Endothelial cell of umbilical vein (primary cell): ENCODE measurements at regions not wholly inside any gene's neighbourhood (a gene's known extent, or its start where the extent isn't known, plus 50 kb on each side); places are given as distances from the start of the nearest gene placed in this dataset.

Experiments used
- BruUV-seq: library from RNA; stranded (reverse); fragments of 400-500 nt; replicated peaks from 2 replicates; lab custom pipeline; 2021; lab: Mats Ljungman, UMichigan
- CTCF ChIA-PET: fragments of 300-600, 350-600 bp; sonication (Branson Sonifier 250); formaldehyde crosslinking; loops from one replicate; lab custom pipeline; 2021; ENCODE audit warnings: antibody characterized with exemption, inconsistent platforms; lab: Charles Lee
- POLR2A ChIA-PET: fragments of 300-600, 350-600 bp; sonication (Branson Sonifier 250); formaldehyde crosslinking; loops from one replicate; lab custom pipeline; 2021; ENCODE audit warnings: antibody characterized with exemption, inconsistent platforms; lab: Charles Lee
- DNase-seq: peaks from one replicate; pipeline ENCODE4 v3.0.0-alpha.2; 2011; ENCODE audit warnings: low read depth, low spot score
- FAIRE-seq: peaks from 2 replicates; lab custom pipeline; 2011; peaks lifted over from hg19 to GRCh38; lab: Jason Lieb, UNC
- H2AFZ ChIP-seq: 2 replicates; pipeline ENCODE4 v1.6.0; 2012; ENCODE audit warnings: low read depth, low read length, control low read depth, inconsistent platforms
- H3K27ac ChIP-seq: 2 replicates; pipeline ENCODE4 v1.5.1; 2011; ENCODE audit warnings: low read depth, mild to moderate bottlenecking, control low read depth, low read length, moderate library complexity; ENCODE audit not compliant: insufficient read depth
- H3K27me3 ChIP-seq, 2 experiments: 2 replicates each; pipeline versions ENCODE4 v1.6.0 to v1.6.1; 2011; ENCODE audit warnings: low read length in 2 of 2, mixed read lengths in 1 of 2; ENCODE audit not compliant: control insufficient read depth in 2 of 2, insufficient read depth in 2 of 2
- H3K36me3 ChIP-seq, 2 experiments: 2 replicates in 1 of 2; 3 replicates in 1 of 2; pipeline ENCODE4 v1.5.1; 2011; ENCODE audit warnings: low read length in 2 of 2, mild to moderate bottlenecking in 1 of 2, moderate library complexity in 1 of 2; ENCODE audit not compliant: control insufficient read depth in 2 of 2, insufficient read depth in 2 of 2; ENCODE audit errors: extremely low read depth in 1 of 2
- H3K4me1 ChIP-seq: 3 replicates; pipeline ENCODE4 v1.5.1; 2011; ENCODE audit warnings: mild to moderate bottlenecking, low read length; ENCODE audit not compliant: control insufficient read depth, insufficient read depth; ENCODE audit errors: extremely low read depth
- H3K4me2 ChIP-seq: 2 replicates; pipeline ENCODE4 v1.6.1; 2011; ENCODE audit warnings: low read length, control low read depth, mixed read lengths; ENCODE audit not compliant: insufficient read depth
- H3K4me3 ChIP-seq, 3 experiments: fragments of 200-600 bp in 1 of 3; sonication (generic), shearing (Covaris generic) in 1 of 3; replicated peaks in 1 of 3; 2 replicates each; pipeline ENCODE4 v1.5.1; 2011 to 2016; ENCODE audit warnings: control low read depth in 3 of 3, low read length in 3 of 3, mild to moderate bottlenecking in 2 of 3, inconsistent platforms in 1 of 3, low read depth in 1 of 3, moderate library complexity in 1 of 3; ENCODE audit not compliant: insufficient read depth in 1 of 3
- H3K79me2 ChIP-seq: 2 replicates; pipeline ENCODE4 v1.6.0; 2012; ENCODE audit warnings: low read length, inconsistent platforms; ENCODE audit not compliant: control insufficient read depth, insufficient read depth
- H3K9ac ChIP-seq: replicated peaks from 2 replicates; pipeline ENCODE3; 2011; ENCODE audit warnings: low read length, control low read depth; ENCODE audit not compliant: insufficient read depth; ENCODE audit errors: extremely low read depth
- H3K9me1 ChIP-seq: replicated peaks from 3 replicates; pipeline ENCODE4 v1.6.0; 2011; ENCODE audit warnings: mild to moderate bottlenecking, low read length; ENCODE audit not compliant: control insufficient read depth, insufficient read depth; ENCODE audit errors: extremely low read depth
- H3K9me3 ChIP-seq: replicated peaks from 2 replicates; pipeline ENCODE4 v1.5.1; 2012; ENCODE audit warnings: low read length, inconsistent platforms; ENCODE audit not compliant: control insufficient read depth, insufficient read depth
- H4K20me1 ChIP-seq: replicated peaks from 2 replicates; pipeline ENCODE3; 2011; ENCODE audit warnings: mild to moderate bottlenecking, low read length; ENCODE audit not compliant: control insufficient read depth, insufficient read depth; ENCODE audit errors: extremely low read depth
- EZH2 ChIP-seq: IDR thresholded peaks from 2 replicates; pipeline ENCODE4 v1.6.1; 2012; ENCODE audit warnings: borderline replicate concordance, low read depth, mild to moderate bottlenecking, moderate library complexity, low read length, inconsistent platforms; ENCODE audit not compliant: severe bottlenecking
- FOS ChIP-seq: IDR thresholded peaks from 2 replicates; pipeline ENCODE4 v1.6.1; 2011; ENCODE audit warnings: mild to moderate bottlenecking, low read length, moderate library complexity, borderline replicate concordance; ENCODE audit not compliant: insufficient read depth
- GATA2 ChIP-seq: IDR thresholded peaks from 2 replicates; pipeline ENCODE4 v1.7.0; 2011; ENCODE audit warnings: low read depth, mild to moderate bottlenecking, moderate library complexity, mixed read lengths, low read length; ENCODE audit not compliant: insufficient read length, insufficient read depth
- JUN ChIP-seq: IDR thresholded peaks from 2 replicates; pipeline ENCODE4 v1.6.1; 2011; ENCODE audit warnings: borderline replicate concordance, low read depth; ENCODE audit not compliant: insufficient read length, insufficient read depth
- MYC ChIP-seq: IDR thresholded peaks from one replicate; pipeline ENCODE4 v1.6.1; 2011; ENCODE audit warnings: mild to moderate bottlenecking, low read depth, low read length
- POLR2A ChIP-seq: IDR thresholded peaks from 2 replicates; pipeline ENCODE4 v1.6.1; 2012; ENCODE audit warnings: low read depth, mild to moderate bottlenecking, control low read depth, low read length
- POLR2AphosphoS5 ChIP-seq: IDR thresholded peaks from 2 replicates; pipeline ENCODE4 v1.6.1; 2012; ENCODE audit warnings: low read depth, mild to moderate bottlenecking, control low read depth, low read length, moderate library complexity; ENCODE audit not compliant: insufficient read depth
- dilution Hi-C: fragments of 300-500 bp; cut with MboI; formaldehyde crosslinking; loops from one replicate; pipeline ENCODE4 v1.15.0; 2019; ENCODE audit warnings: low sequenced_read_pairs; ENCODE audit not compliant: extremely low pct_ligation_motif_present
- intact Hi-C: fragments of 100-400 bp; cut with micrococcal nuclease; formaldehyde crosslinking; loops from one replicate; pipeline ENCODE4 v1.10.0; 2022
- TF ChIP-seq, protein P1 (sequence below), 2 donors: IDR thresholded peaks; 1 replicate in 1 of 2; 2 replicates in 1 of 2; pipeline ENCODE4 v1.5.1; 2011; ENCODE audit warnings: low read length in 2 of 2, mild to moderate bottlenecking in 2 of 2, moderate library complexity in 2 of 2, control low read depth in 1 of 2, inconsistent platforms in 1 of 2, low read depth in 1 of 2; ENCODE audit not compliant: insufficient read depth in 1 of 2; ENCODE audit errors: extremely low read depth in 1 of 2
- TF ChIP-seq, protein P2 (sequence below): IDR thresholded peaks from 2 replicates; pipeline ENCODE4 v1.6.1; 2011; ENCODE audit not compliant: insufficient read depth, insufficient read length

DNA sequence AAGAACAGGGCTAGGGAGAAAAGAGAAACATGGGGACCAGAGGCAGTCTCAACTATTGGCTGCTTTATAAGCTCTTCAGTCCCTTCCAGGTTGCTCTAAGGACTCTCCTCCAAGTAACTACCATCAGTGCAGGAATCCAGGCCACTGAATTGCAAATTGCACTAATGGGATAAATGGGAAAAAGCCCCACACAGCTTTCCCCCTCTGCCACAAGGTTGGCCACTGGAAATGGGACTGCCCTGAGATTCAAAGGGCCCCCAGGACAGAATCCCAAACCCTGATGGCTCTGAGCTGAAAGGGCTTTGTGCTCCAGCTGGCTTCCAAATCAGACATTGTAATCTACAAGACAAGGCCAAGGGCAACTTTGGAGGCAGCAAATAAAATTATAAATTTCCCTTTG is 633.2 kb downstream of the ACTR3B start:
- Histone ChIP-seq H3K27me3 (no peaks in the 10 kb centered on the region), H2AFZ (no peak overlapping the region), H3K9me1 (no peaks in the 10 kb centered on the region), H3K4me1 (no peaks in the 10 kb centered on the region), H3K9me3 (peaks cover 10% of the 10 kb centered on the region), H3K27ac (no peak overlapping the region), H4K20me1 (no peaks in the 10 kb centered on the region), H3K4me3 (no peak overlapping the region), H3K36me3 (no peaks in the 10 kb centered on the region), H3K9ac (no peak overlapping the region), H3K4me2 (no peak overlapping the region), H3K79me2 (no peaks in the 10 kb centered on the region)
- FAIRE-seq (no peak), DNase-seq (no peak)
- BruUV-seq: no TSS peak
- intact Hi-C loops (no loop called here), dilution Hi-C loops (no loop called here)
- POLR2A ChIA-PET: no interaction called here
- no peak for TF ChIP-seq FOS
- TF ChIP-seq EZH2: no peak
- TF ChIP-seq POLR2A: no peak
- CTCF ChIA-PET: no interaction called here

DNA sequence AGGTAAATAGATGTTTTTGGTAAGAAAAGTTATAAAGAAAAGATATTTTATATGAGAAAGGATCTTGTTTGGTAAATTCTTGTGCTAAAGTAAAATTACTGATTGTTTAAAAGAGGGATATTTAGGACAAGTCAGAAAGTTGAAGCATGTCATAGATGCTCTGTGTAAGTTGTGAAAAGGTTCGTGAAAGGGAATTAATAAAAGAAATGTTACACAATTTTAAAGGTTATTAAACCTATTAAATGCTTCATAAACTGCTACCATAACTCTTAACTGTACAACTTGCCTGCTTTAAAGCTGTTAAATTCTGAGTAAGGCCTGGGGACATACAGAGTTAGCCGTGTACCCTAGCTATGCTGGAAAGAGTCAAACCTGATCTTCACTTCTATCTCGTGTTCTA is 634.1 kb downstream of the ACTR3B start:
- no peak overlapping the region for H2AFZ ChIP-seq
- no peaks in the 10 kb centered on the region for H3K9me1 ChIP-seq
- no peak overlapping the region for H3K27ac ChIP-seq
- no peak overlapping the region for H3K9ac ChIP-seq
- ChIA-PET POLR2A (no interaction called here), CTCF (no interaction called here)
- H3K79me2 ChIP-seq: no peaks in the 10 kb centered on the region
- BruUV-seq: no TSS peak
- no peak overlapping the region for H3K4me2 ChIP-seq
- FAIRE-seq (no peak), DNase-seq (no peak)
- no peaks in the 10 kb centered on the region for H4K20me1 ChIP-seq
- no peaks in the 10 kb centered on the region for H3K27me3 ChIP-seq
- peaks cover 8% of the 10 kb centered on the region for H3K9me3 ChIP-seq
- no peak for TF ChIP-seq MYC
- TF ChIP-seq POLR2A: no peak
- TF ChIP-seq JUN: no peak
- TF ChIP-seq, protein P1, sequence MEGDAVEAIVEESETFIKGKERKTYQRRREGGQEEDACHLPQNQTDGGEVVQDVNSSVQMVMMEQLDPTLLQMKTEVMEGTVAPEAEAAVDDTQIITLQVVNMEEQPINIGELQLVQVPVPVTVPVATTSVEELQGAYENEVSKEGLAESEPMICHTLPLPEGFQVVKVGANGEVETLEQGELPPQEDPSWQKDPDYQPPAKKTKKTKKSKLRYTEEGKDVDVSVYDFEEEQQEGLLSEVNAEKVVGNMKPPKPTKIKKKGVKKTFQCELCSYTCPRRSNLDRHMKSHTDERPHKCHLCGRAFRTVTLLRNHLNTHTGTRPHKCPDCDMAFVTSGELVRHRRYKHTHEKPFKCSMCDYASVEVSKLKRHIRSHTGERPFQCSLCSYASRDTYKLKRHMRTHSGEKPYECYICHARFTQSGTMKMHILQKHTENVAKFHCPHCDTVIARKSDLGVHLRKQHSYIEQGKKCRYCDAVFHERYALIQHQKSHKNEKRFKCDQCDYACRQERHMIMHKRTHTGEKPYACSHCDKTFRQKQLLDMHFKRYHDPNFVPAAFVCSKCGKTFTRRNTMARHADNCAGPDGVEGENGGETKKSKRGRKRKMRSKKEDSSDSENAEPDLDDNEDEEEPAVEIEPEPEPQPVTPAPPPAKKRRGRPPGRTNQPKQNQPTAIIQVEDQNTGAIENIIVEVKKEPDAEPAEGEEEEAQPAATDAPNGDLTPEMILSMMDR (IDR thresholded peaks at IDR 0.05; ENCODE audit: extremely low read depth in 1 of 2, insufficient read depth in 1 of 2, low read depth in 1 of 2, low read length in 2 of 2): no peak
- no peak for TF ChIP-seq POLR2AphosphoS5
- no peak for TF ChIP-seq GATA2
- no peak for TF ChIP-seq FOS
- TF ChIP-seq, protein P2, sequence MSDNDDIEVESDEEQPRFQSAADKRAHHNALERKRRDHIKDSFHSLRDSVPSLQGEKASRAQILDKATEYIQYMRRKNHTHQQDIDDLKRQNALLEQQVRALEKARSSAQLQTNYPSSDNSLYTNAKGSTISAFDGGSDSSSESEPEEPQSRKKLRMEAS: no peak
- TF ChIP-seq EZH2: no peak
- no peaks in the 10 kb centered on the region for H3K4me1 ChIP-seq
- dilution Hi-C loops (no loop called here), intact Hi-C loops (no loop called here)
- no peaks in the 10 kb centered on the region for H3K36me3 ChIP-seq
- no peak overlapping the region for H3K4me3 ChIP-seq
